ENCODE measurements at regions not wholly inside any gene's neighbourhood (a gene's known extent, or its start where the extent isn't known, plus 50 kb on each side); places are given as distances from the start of the nearest gene placed in this dataset.

- no peaks in the 10 kb centered on the region for H3K9me3 ChIP-seq (ENCODE audit: control insufficient read depth in 1 of 2, low read length in 2 of 2)
Observed at GRCh38 chr10:3588346-3588745, 196.7 kb downstream of the KLF6 start.

GRCh38 chr10:3584926-3585784 is 199.9 kb downstream of the KLF6 start:
- no peak overlapping the region for H3K4me3 ChIP-seq (ENCODE audit: low read depth in 1 of 2, low read length in 2 of 2)
- H3K27me3 ChIP-seq (ENCODE audit: low read depth, low read length) = no peaks in the 10 kb centered on the region

More at GRCh38 chr10:3588346-3588745, 196.7 kb downstream of the KLF6 start:
- Histone ChIP-seq H3K27ac (ENCODE audit: low read length) (no peak overlapping the region), H3K4me1 (ENCODE audit: control insufficient read depth in 1 of 2, insufficient read depth in 2 of 2, low read length in 2 of 2) (no peaks in the 10 kb centered on the region), H3K36me3 (ENCODE audit: control insufficient read depth in 1 of 2, insufficient read depth in 2 of 2, low read length in 2 of 2) (no peaks in the 10 kb centered on the region), H3K27me3 (ENCODE audit: low read depth, low read length) (no peaks in the 10 kb centered on the region), H3K4me3 (ENCODE audit: low read depth in 1 of 2, low read length in 2 of 2) (no peak overlapping the region)

GRCh38 chr10:3580565-3580964 is 204.4 kb downstream of the KLF6 start:
- no peaks in the 10 kb centered on the region for H3K36me3 ChIP-seq (ENCODE audit: control insufficient read depth in 1 of 2, insufficient read depth in 2 of 2, low read length in 2 of 2)
- no peaks in the 10 kb centered on the region for H3K27me3 ChIP-seq (ENCODE audit: low read depth, low read length)
- no peak overlapping the region for H3K4me3 ChIP-seq (ENCODE audit: low read depth in 1 of 2, low read length in 2 of 2)
- no peaks in the 10 kb centered on the region for H3K9me3 ChIP-seq (ENCODE audit: control insufficient read depth in 1 of 2, low read length in 2 of 2)
- H3K4me1 ChIP-seq (ENCODE audit: control insufficient read depth in 1 of 2, insufficient read depth in 2 of 2, low read length in 2 of 2) = no peaks in the 10 kb centered on the region
- no peak overlapping the region for H3K27ac ChIP-seq (ENCODE audit: low read length)

More at GRCh38 chr10:3584926-3585784, 199.9 kb downstream of the KLF6 start:
- H3K4me1 ChIP-seq (ENCODE audit: control insufficient read depth in 1 of 2, insufficient read depth in 2 of 2, low read length in 2 of 2) = no peaks in the 10 kb centered on the region
- H3K36me3 ChIP-seq (ENCODE audit: control insufficient read depth in 1 of 2, insufficient read depth in 2 of 2, low read length in 2 of 2) = no peaks in the 10 kb centered on the region
- no peak overlapping the region for H3K27ac ChIP-seq (ENCODE audit: low read length)
- H3K9me3 ChIP-seq (ENCODE audit: control insufficient read depth in 1 of 2, low read length in 2 of 2) = no peaks in the 10 kb centered on the region

- no peaks in the 10 kb centered on the region for H3K27me3 ChIP-seq (ENCODE audit: low read depth, low read length)
- no peak overlapping the region for H3K4me3 ChIP-seq (ENCODE audit: low read depth in 1 of 2, low read length in 2 of 2)
- H3K9me3 ChIP-seq (ENCODE audit: control insufficient read depth in 1 of 2, low read length in 2 of 2) = no peaks in the 10 kb centered on the region
- H3K36me3 ChIP-seq (ENCODE audit: control insufficient read depth in 1 of 2, insufficient read depth in 2 of 2, low read length in 2 of 2) = no peaks in the 10 kb centered on the region
- H3K4me1 ChIP-seq (ENCODE audit: control insufficient read depth in 1 of 2, insufficient read depth in 2 of 2, low read length in 2 of 2) = no peaks in the 10 kb centered on the region
- no peak overlapping the region for H3K27ac ChIP-seq (ENCODE audit: low read length)
Observed at GRCh38 chr10:3579845-3580244, 205.2 kb downstream of the KLF6 start.

GRCh38 chr10:3578682-3579081 is 206.3 kb downstream of the KLF6 start:
- no peaks in the 10 kb centered on the region for H3K4me1 ChIP-seq (ENCODE audit: control insufficient read depth in 1 of 2, insufficient read depth in 2 of 2, low read length in 2 of 2)
- no peak overlapping the region for H3K27ac ChIP-seq (ENCODE audit: low read length)
- H3K27me3 ChIP-seq (ENCODE audit: low read depth, low read length) = no peaks in the 10 kb centered on the region

GRCh38 chr10:3578159-3578558 is 206.8 kb downstream of the KLF6 start:
- Histone ChIP-seq H3K27ac (ENCODE audit: low read length) (no peak overlapping the region), H3K27me3 (ENCODE audit: low read depth, low read length) (no peaks in the 10 kb centered on the region), H3K4me1 (ENCODE audit: control insufficient read depth in 1 of 2, insufficient read depth in 2 of 2, low read length in 2 of 2) (no peaks in the 10 kb centered on the region), H3K4me3 (ENCODE audit: low read depth in 1 of 2, low read length in 2 of 2) (no peak overlapping the region), H3K36me3 (ENCODE audit: control insufficient read depth in 1 of 2, insufficient read depth in 2 of 2, low read length in 2 of 2) (no peaks in the 10 kb centered on the region), H3K9me3 (ENCODE audit: control insufficient read depth in 1 of 2, low read length in 2 of 2) (no peaks in the 10 kb centered on the region)

More at GRCh38 chr10:3578682-3579081, 206.3 kb downstream of the KLF6 start:
- H3K4me3 ChIP-seq (ENCODE audit: low read depth in 1 of 2, low read length in 2 of 2) = no peak overlapping the region
- H3K36me3 ChIP-seq (ENCODE audit: control insufficient read depth in 1 of 2, insufficient read depth in 2 of 2, low read length in 2 of 2) = no peaks in the 10 kb centered on the region
- H3K9me3 ChIP-seq (ENCODE audit: control insufficient read depth in 1 of 2, low read length in 2 of 2) = no peaks in the 10 kb centered on the region

GRCh38 chr10:3574451-3574850 is 210.6 kb downstream of the KLF6 start:
- Histone ChIP-seq H3K4me3 (ENCODE audit: low read depth in 1 of 2, low read length in 2 of 2) (no peak overlapping the region), H3K9me3 (ENCODE audit: control insufficient read depth in 1 of 2, low read length in 2 of 2) (no peaks in the 10 kb centered on the region), H3K27ac (ENCODE audit: low read length) (no peak overlapping the region), H3K27me3 (ENCODE audit: low read depth, low read length) (no peaks in the 10 kb centered on the region), H3K4me1 (ENCODE audit: control insufficient read depth in 1 of 2, insufficient read depth in 2 of 2, low read length in 2 of 2) (no peaks in the 10 kb centered on the region), H3K36me3 (ENCODE audit: control insufficient read depth in 1 of 2, insufficient read depth in 2 of 2, low read length in 2 of 2) (no peaks in the 10 kb centered on the region)

- Histone ChIP-seq H3K4me1 (ENCODE audit: control insufficient read depth in 1 of 2, insufficient read depth in 2 of 2, low read length in 2 of 2) (no peaks in the 10 kb centered on the region), H3K9me3 (ENCODE audit: control insufficient read depth in 1 of 2, low read length in 2 of 2) (no peaks in the 10 kb centered on the region), H3K36me3 (ENCODE audit: control insufficient read depth in 1 of 2, insufficient read depth in 2 of 2, low read length in 2 of 2) (no peaks in the 10 kb centered on the region), H3K4me3 (ENCODE audit: low read depth in 1 of 2, low read length in 2 of 2) (no peak overlapping the region), H3K27me3 (ENCODE audit: low read depth, low read length) (no peaks in the 10 kb centered on the region), H3K27ac (ENCODE audit: low read length) (no peak overlapping the region)
Observed at GRCh38 chr10:3573498-3573897, 211.5 kb downstream of the KLF6 start.

- Histone ChIP-seq H3K27me3 (ENCODE audit: low read depth, low read length) (no peaks in the 10 kb centered on the region), H3K36me3 (ENCODE audit: control insufficient read depth in 1 of 2, insufficient read depth in 2 of 2, low read length in 2 of 2) (no peaks in the 10 kb centered on the region)
Observed at GRCh38 chr10:3571310-3571825, 213.6 kb downstream of the KLF6 start.

GRCh38 chr10:3570855-3571266 is 214.1 kb downstream of the KLF6 start:
- H3K4me3 ChIP-seq (ENCODE audit: low read depth in 1 of 2, low read length in 2 of 2) = no peak overlapping the region
- H3K36me3 ChIP-seq (ENCODE audit: control insufficient read depth in 1 of 2, insufficient read depth in 2 of 2, low read length in 2 of 2) = no peaks in the 10 kb centered on the region
- H3K27ac ChIP-seq (ENCODE audit: low read length) = no peak overlapping the region
- H3K4me1 ChIP-seq (ENCODE audit: control insufficient read depth in 1 of 2, insufficient read depth in 2 of 2, low read length in 2 of 2) = no peaks in the 10 kb centered on the region
- H3K9me3 ChIP-seq (ENCODE audit: control insufficient read depth in 1 of 2, low read length in 2 of 2) = no peaks in the 10 kb centered on the region
- H3K27me3 ChIP-seq (ENCODE audit: low read depth, low read length) = no peaks in the 10 kb centered on the region

More at GRCh38 chr10:3571310-3571825, 213.6 kb downstream of the KLF6 start:
- no peaks in the 10 kb centered on the region for H3K9me3 ChIP-seq (ENCODE audit: control insufficient read depth in 1 of 2, low read length in 2 of 2)
- H3K4me3 ChIP-seq (ENCODE audit: low read depth in 1 of 2, low read length in 2 of 2) = no peak overlapping the region
- no peaks in the 10 kb centered on the region for H3K4me1 ChIP-seq (ENCODE audit: control insufficient read depth in 1 of 2, insufficient read depth in 2 of 2, low read length in 2 of 2)
- no peak overlapping the region for H3K27ac ChIP-seq (ENCODE audit: low read length)

GRCh38 chr10:3570131-3570729 is 214.8 kb downstream of the KLF6 start:
- Histone ChIP-seq H3K27ac (ENCODE audit: low read length) (no peak overlapping the region), H3K36me3 (ENCODE audit: control insufficient read depth in 1 of 2, insufficient read depth in 2 of 2, low read length in 2 of 2) (no peaks in the 10 kb centered on the region), H3K4me1 (ENCODE audit: control insufficient read depth in 1 of 2, insufficient read depth in 2 of 2, low read length in 2 of 2) (no peaks in the 10 kb centered on the region), H3K9me3 (ENCODE audit: control insufficient read depth in 1 of 2, low read length in 2 of 2) (no peaks in the 10 kb centered on the region), H3K4me3 (ENCODE audit: low read depth in 1 of 2, low read length in 2 of 2) (no peak overlapping the region), H3K27me3 (ENCODE audit: low read depth, low read length) (no peaks in the 10 kb centered on the region)
